GM21360 (cell line): ENCODE measurements at regions not wholly inside any gene's neighbourhood (a gene's known extent, or its start where the extent isn't known, plus 50 kb on each side); places are given as distances from the start of the nearest gene placed in this dataset.

Experiments
- ATAC-seq: cut with Tn5 transposase; IDR thresholded peaks from one replicate; pipeline ENCODE4 v1.9.1; 2021; ENCODE audit warnings: mild to moderate bottlenecking, moderate library complexity; ENCODE audit not compliant: unreplicated experiment

GRCh38 chr3:132232231-132232792, 84.9 kb upstream of the ACP3 start:
- no peak for ATAC-seq

GRCh38 chr3:132236701-132237651, 80.2 kb upstream of the ACP3 start:
- ATAC-seq, result no peak

- no peak for ATAC-seq
Measured at GRCh38 chr3:132237652-132238032, 79.6 kb upstream of the ACP3 start.

GRCh38 chr3:132239587-132239986, 77.6 kb upstream of the ACP3 start:
- no peak for ATAC-seq

GRCh38 chr3:132241776-132242514, 75.3 kb upstream of the ACP3 start:
- no peak for ATAC-seq

GRCh38 chr3:132242790-132243189, 74.4 kb upstream of the ACP3 start:
- ATAC-seq, result no peak

- ATAC-seq, result no peak
Measured at GRCh38 chr3:132245552-132246142, 71.6 kb upstream of the ACP3 start.

- ATAC-seq, result no peak
Measured at GRCh38 chr3:132246212-132246611, 71.0 kb upstream of the ACP3 start.

- ATAC-seq, result no peak
Measured at GRCh38 chr3:132247211-132247610, 70.0 kb upstream of the ACP3 start.

GRCh38 chr3:132248490-132248889, 68.7 kb upstream of the ACP3 start:
- no peak for ATAC-seq

- no peak for ATAC-seq
Measured at GRCh38 chr3:132253262-132253878, 63.8 kb upstream of the ACP3 start.

GRCh38 chr3:132254076-132254755, 63.0 kb upstream of the ACP3 start:
- no peak for ATAC-seq

- ATAC-seq, result no peak
Measured at GRCh38 chr3:132255041-132255745, 62.0 kb upstream of the ACP3 start.

GRCh38 chr3:132256989-132257388, 60.2 kb upstream of the ACP3 start:
- ATAC-seq, result no peak

GRCh38 chr3:132261506-132261905, 55.7 kb upstream of the ACP3 start:
- ATAC-seq, result no peak

- ATAC-seq, result no peak
Measured at GRCh38 chr3:132262305-132262704, 54.9 kb upstream of the ACP3 start.

GRCh38 chr3:132262956-132263355, 54.3 kb upstream of the ACP3 start:
- no peak for ATAC-seq

GRCh38 chr3:132265028-132265427, 52.2 kb upstream of the ACP3 start:
- ATAC-seq, result no peak

- no peak for ATAC-seq
Measured at GRCh38 chr3:132265488-132265887, 51.7 kb upstream of the ACP3 start.
